Fibroblast of skin of left quadriceps (primary cell): ENCODE measurements at regions not wholly inside any gene's neighbourhood (a gene's known extent, or its start where the extent isn't known, plus 50 kb on each side); places are given as distances from the start of the nearest gene placed in this dataset.
A peak's percentile ranks its signal among the peaks of the same experiment; 100 is the strongest.
"Not testable (repeated sequence)": the region's sequence is repeated elsewhere in the genome, so short reads cannot be mapped to it uniquely, and the experiment has no call there.

Experiments
- DNase-seq, 2 experiments: peaks; one replicate each; pipeline ENCODE4 v3.0.0-alpha.2; 2013; ENCODE audit warnings: low read depth in 2 of 2

GRCh38 chr5:74461251-74461650 lies 179.3 kb downstream of the ENC1 start:
- DNase-seq, result no peak

- no peak for DNase-seq
These were observed 179.8 kb downstream of the ENC1 start for GRCh38 chr5:74460694-74461093.

GRCh38 chr5:74459984-74460383 lies 180.5 kb downstream of the ENC1 start:
- no peak for DNase-seq

- peak; percentile 4 to 6 for DNase-seq
These were observed 182.7 kb downstream of the ENC1 start for GRCh38 chr5:74457876-74458275.

GRCh38 chr5:74454263-74455030 lies 186.1 kb downstream of the ENC1 start:
- DNase-seq, result no peak

GRCh38 chr5:74452856-74453255 lies 187.7 kb downstream of the ENC1 start:
- no peak for DNase-seq

GRCh38 chr5:74450095-74450494 lies 190.4 kb downstream of the ENC1 start:
- no peak for DNase-seq

GRCh38 chr5:74446725-74447241 lies 193.7 kb downstream of the ENC1 start:
- DNase-seq, result no peak

- no peak for DNase-seq
These were observed 198.1 kb downstream of the ENC1 start for GRCh38 chr5:74442466-74442865.

GRCh38 chr5:74441616-74442015 lies 198.9 kb downstream of the ENC1 start:
- no peak for DNase-seq

GRCh38 chr5:74440341-74440740 lies 200.2 kb downstream of the ENC1 start:
- DNase-seq, result no peak

- DNase-seq, result not testable (repeated sequence)
These were observed 202.7 kb downstream of the ENC1 start for GRCh38 chr5:74437870-74438269.

GRCh38 chr5:74433896-74434829 lies 206.4 kb downstream of the ENC1 start:
- DNase-seq, result no peak

GRCh38 chr5:74433255-74433895 lies 207.2 kb downstream of the ENC1 start:
- DNase-seq, result no peak

GRCh38 chr5:74432721-74433120 lies 207.8 kb downstream of the ENC1 start:
- no peak for DNase-seq

GRCh38 chr5:74432216-74432615 lies 208.3 kb downstream of the ENC1 start:
- DNase-seq, result no peak

- no peak for DNase-seq
These were observed 209.2 kb downstream of the ENC1 start for GRCh38 chr5:74431290-74431669.

- DNase-seq, result no peak
These were observed 209.8 kb downstream of the ENC1 start for GRCh38 chr5:74430631-74431289.

GRCh38 chr5:74429495-74429894 lies 211.0 kb downstream of the ENC1 start:
- DNase-seq, result no peak

- DNase-seq, result no peak
These were observed 211.7 kb downstream of the ENC1 start for GRCh38 chr5:74428876-74429275.

GRCh38 chr5:74428275-74428674 lies 212.3 kb downstream of the ENC1 start:
- no peak for DNase-seq

GRCh38 chr5:74426506-74426905 lies 214.0 kb downstream of the ENC1 start:
- DNase-seq, result no peak
